NCI-H446 treated with DMSO at 0.1 percent for 48 hours (cell line): ENCODE measurements at regions not wholly inside any gene's neighbourhood (a gene's known extent, or its start where the extent isn't known, plus 50 kb on each side); places are given as distances from the start of the nearest gene placed in this dataset.
A peak's percentile ranks its signal among the peaks of the same experiment; 100 is the strongest.

Source experiments
- DNase-seq: peaks from one replicate; lab custom pipeline; 2025; lab: John Stamatoyannopoulos, UW

DNA sequence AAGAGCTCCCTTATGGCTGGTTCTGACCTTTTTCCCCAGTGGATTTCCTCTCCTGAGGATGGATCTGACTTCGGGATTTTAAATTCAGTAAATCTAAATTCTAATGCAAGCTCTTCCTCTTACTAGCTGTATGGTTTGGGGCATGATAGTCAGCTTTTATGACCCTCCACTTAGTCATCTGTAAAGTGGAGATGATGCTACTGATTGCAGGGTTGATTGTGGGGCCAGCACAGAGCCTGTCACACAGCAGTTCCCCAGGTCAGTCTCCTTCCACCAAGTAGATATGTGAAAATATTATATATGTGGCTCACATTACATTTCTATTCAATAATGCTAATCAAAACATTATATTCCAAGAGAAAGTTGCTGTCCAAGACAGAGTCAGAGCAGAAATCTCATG is 141.3 kb upstream of the UBE2E1 start:
- DNase-seq, result no peak

DNA sequence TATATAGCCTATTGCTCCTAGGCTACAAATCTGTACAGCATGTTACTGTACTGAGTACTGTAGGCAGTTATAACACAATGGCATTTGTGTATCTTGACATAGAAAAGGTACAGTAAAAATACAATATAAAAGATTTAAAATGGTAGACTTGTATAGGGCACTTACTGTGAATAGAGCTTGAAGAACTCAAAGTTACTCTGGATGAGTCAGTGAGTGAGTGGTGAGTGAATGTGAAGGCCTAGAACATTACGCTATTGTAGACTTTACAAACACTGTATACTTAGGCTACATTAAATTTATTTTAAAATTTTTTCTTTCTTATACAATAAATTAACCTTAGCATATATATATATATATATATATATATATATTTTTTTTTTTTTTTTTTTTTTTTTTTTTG is 140.0 kb upstream of the UBE2E1 start:
- no peak for DNase-seq

DNA sequence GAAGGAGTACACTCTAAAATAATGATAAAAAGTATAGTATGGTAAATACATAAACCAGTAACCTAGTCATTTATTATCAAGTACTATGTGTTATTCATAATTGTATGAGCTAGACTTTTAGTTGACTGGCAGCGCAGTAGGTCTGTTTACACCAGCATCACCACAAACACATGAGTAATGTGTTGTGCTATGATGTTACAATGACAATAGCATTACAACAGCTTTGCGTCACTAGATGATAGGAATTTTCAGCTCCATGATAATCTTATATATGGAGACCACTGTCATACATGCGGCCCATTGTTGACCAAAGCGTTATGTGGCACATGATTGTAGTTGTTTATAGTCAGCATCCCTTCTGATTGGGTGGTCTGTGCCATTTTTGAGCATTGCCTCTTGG is 138.9 kb upstream of the UBE2E1 start:
- DNase-seq, result no peak

DNA sequence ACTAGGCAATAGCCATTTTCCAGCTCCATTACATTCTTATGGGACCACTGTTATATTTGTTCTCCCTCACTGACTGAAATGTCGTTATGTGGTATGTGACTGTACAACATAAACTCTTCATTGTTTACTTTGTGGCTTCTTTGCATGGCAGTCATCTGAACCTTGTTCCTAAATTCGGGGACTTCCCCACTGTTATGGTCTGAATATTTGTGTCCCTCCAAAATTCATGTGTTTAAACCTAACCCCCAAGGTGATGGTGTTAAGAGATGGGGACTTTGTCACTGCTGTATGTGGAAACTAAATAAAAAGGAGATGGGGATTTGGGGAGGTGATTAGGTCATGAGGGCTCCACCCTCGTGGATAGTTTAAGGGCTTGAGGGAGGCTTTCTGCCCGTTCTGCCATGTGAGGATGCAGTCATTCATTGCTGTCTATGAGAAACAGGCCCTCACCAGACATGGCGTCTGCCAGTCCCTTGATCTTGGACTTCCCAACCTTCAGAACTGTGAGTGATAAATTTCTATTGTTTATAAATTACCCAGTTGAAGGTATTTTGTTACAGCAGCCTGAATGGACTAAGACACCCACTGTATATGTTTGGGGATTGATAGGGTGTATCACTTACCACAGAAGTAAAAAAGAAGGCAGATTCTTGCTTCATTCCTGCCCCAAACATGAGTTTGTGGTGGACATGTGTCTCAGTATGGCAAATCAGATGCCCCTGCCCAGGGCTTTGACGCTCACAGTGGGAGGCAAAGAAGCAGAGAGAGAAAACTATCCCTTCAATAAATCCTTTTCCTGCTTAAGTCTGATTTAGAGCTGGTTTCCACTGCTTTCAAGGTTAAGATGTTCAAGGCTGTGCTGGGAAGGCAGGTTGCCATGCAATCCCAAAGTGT is 138.0 kb upstream of the UBE2E1 start:
- no peak for DNase-seq

DNA sequence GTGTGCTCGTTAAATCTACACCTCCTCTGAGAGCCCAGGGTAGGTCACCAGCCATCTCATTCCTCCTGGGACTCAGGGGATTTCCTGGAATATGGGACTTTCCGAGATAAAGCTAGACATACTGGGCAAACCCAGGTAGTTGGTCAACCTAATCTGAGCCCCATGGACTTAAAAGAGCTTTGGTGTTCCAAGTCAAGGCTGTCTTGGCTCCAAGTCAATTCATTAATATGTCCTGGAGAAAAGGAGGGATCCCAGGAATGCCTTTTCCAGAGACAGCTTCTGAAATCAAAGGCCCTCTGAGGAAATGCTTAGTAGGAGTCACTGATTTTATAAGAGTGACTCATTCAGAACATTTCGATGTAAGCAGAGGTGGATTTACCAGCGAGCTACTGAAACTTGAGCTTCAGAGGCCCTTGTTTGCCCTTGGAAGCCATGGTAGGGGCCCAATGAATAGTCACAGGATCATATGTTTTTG is 137.3 kb upstream of the UBE2E1 start:
- DNase-seq, result no peak

DNA sequence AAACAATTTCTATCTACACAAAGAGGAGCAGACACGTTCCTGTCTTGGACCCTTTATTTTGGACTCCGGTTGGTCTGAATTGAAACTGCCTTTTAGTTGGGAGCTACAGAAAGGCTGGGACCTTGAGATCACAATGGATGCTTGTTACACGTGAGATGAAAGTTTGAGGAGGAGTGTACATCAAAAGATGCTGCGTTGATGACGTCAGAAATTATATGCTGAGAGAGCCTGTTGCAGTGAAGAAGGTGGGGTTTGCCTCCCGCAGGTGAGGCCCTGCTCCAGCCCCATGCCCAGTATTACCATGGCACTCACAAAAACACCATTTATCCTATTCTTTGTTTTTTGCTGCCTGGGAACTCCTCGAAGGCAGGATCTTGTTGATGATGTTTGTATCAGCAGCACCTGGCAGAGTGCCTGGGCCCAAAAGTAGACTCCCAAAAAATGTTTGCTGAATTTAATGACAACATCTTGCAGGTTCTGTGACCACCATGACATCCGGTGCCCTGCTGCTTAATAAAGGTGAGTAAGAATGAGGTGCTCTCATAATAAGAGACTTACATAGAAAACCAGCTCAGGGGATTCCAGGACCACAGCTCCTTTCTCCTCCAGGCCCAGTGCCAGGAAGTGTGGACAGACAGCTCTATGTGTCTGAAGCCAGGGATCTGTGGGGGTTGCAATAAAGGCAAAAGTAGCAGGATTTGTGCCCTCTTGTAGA is 136.1 kb upstream of the UBE2E1 start:
- no peak for DNase-seq

DNA sequence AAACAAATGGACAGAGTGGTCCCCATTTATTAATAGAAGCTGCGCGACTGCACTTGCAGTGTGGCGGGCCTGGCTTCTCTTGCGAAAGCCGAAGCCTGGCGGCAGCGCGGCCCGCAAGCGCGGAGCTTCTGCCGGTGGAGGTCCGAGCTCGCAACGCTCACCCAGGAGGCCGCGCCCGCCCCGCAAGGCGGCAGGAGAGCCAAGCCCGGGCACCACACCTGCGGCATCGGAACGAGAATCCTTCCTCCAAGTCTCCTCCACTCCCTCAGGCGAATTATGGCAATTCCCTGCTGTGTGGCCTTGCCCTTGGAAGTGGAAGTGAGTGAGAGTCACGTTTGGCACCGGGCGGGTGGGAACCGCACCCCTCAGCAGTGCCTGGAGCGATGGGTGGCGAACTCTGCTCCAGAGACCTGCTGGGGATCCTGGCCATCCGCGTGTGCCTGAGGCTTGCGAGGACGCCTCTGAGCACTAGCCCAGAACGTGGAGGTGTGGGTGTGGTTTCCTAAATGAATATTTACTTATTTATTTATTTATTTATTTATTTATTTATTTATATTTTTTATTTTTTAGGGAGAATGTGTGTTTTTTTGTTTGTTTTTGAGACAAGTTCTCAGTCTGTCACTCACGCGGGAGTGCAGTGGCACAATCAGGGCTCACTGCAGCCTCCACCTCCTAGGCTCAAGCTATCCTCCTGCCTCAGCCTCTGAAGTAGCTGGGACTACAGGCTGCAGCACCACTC is 133.7 kb upstream of the UBE2E1 start:
- no peak for DNase-seq

DNA sequence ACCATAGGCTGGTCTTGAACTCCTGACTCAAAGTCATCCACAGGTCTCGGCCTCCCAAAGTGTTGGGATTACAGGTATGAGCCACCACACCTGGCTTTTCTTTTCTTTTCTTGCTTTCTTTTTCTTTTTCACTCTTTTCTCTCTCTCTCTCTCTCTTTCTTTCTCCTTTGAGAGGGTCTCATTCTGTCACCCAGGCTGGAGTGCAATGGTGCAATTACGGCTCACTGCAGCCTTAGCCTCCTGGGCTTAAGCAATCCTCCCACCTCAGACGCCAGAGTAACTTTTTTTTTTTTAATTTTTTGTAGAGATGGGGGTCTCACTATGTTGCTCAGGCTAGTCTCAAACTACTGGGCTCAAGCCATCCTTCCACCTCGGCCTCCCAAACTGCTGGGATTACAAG is 133.1 kb upstream of the UBE2E1 start:
- no peak for DNase-seq

DNA sequence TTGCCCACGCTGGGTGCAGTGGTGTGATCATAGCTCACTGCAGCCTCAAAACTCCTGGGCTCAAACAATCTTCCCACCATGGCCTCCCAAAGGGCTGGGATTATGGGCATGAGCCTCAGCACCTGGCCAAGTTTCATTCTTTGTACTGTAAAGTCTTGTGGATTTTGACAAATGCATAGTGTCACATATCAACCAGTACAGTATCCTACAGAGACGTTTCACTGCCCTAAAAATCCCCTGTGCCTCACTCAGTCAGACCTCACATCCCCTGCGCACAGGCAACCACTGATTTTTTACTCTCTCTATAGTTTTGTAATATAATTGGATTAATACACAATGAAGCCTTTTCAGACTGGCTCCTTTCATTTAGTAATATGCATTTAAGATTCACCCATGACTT is 130.7 kb upstream of the UBE2E1 start:
- DNase-seq, result no peak

DNA sequence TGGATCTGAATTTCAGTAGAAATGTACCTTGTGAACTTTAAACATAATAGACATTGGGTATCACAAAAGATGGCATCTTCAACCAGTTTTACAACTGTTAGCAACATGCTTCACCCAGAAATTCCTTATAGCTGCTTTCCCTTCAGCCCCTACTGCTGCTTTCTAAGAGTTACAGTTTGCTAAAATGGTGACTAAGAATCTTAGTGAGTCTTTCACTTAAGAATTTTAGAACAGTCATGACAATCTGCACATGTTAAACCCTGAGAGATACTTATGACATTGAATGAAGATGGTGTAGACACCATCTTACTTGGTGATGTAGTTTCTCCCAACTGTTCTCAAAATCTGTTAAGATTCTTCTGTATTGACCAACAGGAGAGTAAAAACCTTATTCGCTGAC is 129.7 kb upstream of the UBE2E1 start:
- no peak for DNase-seq

DNA sequence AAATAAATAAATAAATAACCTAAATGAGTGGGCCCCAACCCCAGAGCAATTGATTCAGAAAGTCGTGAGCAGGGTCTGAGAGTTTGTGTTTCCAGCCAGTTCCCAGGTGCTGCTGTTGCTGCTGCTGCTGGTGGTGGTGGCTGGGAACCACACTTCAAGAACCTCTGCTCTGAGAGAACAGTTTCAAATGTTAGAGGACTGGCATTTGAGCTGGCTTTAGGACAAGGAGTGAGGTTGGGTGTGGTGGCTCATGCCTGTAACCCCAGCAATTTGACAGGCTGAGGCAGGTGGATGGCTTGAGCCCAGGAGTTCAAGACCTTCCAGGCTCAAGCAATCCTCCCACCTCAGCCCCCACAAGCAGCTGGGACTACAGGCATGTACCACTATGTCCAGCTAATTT is 123.1 kb upstream of the UBE2E1 start:
- DNase-seq, result no peak

DNA sequence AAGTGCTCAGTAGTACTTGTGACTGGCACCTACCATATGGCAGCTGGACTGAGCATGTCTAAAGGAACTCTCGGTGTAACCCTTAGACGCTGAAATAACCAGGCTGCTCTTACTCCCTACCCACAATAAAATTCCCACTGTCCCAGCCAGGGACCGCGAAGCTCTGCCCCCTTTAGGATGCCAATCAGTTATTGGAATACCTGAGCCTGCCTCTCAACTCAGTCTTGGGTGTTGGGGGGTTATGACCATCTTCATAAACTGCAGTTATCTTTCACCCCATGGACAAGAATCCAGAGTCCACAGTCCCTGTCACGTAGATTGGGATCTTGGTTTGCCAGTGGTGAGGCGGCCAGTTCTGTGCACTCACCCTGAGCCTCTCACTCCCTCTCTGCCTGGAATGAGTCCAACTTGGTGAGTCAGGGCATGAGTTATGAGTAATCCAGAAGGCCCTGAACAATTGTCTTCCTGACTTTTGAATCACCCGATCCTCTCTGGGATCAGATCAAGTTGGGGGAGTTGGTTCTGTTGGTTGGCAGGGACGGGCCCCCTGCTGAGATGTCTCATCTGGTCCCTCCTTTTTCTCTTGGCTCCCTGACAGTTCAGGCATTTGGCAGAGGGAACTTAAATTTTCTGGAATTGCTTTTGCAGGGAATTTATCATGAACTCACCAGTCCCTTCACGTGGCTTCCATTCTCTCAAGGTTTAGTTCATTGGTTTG is 120.1 kb upstream of the UBE2E1 start:
- peak; percentile 97 for DNase-seq

DNA sequence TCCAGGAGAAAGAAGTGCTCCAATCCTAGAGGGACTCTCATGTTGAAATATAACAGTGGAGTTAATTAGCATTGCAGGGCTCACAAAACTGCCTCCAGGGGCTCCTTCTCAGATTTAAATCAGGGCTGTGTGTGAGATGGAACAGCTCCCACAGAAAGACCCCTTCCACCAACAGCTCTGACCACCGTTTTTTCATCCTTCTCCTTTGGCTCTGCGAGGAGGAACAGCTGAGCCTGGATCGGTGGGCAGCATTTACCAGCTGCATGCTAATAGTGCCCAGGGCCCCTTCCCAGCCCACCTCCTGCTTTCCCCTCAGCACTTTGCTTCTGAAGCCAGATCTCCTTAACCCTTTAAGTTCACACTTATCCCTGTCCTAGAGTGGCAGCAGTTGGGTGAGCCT is 119.2 kb upstream of the UBE2E1 start:
- DNase-seq, result no peak

DNA sequence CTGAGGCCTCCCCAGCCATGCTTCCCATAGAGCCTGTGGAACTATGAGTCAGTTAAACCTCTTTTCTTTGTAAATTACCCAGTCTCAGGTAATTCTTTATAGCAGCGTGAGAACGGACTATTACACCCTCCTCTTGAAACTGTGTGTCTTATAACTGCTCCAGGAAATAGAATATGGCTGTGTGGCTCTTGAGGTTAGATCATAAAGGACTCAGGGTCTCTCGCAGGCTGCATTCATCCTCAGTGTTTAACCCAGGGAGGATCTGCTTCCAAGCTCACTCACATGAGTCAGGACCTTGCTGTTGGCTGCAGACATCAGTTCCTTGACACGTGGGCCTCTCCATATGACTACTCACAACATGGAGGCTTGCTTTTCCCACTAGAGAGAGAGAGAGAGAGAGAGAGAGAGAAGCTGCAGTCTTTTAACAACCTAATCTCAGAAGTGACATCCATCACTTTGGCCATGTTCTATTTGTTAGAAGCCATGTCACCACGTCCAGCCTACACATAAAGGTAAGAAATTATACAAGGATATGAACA is 114.3 kb upstream of the UBE2E1 start:
- DNase-seq, result no peak

DNA sequence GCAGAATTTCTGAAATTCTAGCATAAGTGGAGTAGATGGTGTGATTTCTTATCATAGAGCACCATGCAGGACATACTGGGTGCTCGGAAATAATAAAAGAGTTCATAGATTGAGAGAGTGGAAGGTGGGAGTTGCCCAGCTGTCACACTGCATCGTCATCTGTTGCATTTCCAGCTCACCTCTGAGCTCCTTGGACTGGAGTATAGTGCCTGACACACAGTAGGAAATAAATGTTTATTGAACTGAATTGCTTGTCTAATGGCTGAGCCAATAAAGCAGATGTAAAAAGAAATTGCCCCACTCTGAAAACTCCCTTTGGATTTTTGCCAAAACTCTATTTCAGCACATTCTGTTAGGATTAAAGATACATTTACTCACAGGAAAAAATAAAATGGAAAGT is 108.9 kb upstream of the UBE2E1 start:
- DNase-seq, result peak; percentile 38

DNA sequence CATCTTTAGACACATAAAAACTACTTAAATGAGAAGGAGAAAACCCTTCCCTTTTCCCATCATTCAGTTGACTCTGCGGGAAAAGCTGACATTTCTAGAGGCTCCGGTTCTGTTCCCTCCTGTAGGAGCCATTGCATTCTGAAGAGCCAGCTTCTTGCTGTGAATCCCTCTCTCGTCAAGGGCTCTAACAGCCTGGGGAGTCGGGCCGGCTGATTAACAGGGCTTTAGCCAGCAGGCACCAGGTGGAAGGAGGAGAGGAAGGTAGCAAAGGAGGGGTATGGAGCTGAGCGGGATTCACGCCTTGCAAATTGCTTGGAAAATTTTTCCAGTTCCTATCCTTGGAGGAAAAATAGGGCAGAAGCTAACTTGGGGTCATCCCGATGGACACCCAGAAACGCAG is 108.3 kb upstream of the UBE2E1 start:
- DNase-seq, result no peak

DNA sequence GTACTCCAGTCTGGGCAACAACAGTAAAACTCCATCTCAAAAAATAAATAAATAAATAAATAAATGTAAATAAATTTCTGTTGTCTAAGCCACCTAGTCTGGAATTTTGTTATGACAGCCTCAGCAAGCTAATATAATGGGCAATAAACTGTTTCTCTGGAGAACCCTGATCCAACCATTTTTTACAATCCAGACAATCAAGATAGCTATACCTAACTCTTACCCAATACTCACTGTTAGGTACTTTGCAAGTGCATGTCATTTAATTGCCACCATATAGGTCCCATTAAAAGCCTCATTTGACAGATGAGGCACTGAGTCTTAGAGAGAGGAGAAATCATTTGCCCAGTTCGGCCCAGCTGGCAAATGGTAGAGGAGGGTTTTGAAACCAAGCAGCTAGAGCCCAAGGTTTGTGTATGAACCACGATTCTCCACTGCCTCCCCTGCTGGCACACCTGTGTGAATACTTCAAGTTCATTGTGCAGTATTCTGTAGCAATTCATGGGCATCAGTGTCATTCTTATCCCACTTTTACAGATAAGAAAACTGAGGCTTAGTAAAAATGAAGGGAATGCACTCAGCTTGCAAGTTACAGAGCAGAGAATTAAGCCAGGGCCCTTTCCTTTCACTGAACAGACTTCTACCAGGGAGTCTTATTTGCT is 107.0 kb upstream of the UBE2E1 start:
- DNase-seq, result no peak

DNA sequence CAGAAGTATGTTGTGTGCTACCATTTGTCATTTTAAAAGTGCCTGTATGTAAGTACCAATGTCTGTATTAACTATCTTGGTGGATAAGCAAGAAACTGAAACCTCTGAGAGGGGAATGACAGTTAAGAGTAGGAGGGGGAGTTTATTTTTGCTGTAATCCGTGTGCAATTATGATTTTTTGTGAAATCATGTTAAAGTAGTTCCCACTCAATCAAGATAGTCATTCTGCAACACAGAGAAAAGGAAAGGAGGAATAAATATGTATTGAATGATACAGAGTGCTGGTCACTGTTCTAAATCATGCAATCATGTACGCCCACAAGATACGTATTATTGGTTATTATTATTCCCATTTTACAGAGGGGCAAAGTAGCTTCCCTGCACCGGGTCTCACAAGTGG is 105.1 kb upstream of the UBE2E1 start:
- no peak for DNase-seq

DNA sequence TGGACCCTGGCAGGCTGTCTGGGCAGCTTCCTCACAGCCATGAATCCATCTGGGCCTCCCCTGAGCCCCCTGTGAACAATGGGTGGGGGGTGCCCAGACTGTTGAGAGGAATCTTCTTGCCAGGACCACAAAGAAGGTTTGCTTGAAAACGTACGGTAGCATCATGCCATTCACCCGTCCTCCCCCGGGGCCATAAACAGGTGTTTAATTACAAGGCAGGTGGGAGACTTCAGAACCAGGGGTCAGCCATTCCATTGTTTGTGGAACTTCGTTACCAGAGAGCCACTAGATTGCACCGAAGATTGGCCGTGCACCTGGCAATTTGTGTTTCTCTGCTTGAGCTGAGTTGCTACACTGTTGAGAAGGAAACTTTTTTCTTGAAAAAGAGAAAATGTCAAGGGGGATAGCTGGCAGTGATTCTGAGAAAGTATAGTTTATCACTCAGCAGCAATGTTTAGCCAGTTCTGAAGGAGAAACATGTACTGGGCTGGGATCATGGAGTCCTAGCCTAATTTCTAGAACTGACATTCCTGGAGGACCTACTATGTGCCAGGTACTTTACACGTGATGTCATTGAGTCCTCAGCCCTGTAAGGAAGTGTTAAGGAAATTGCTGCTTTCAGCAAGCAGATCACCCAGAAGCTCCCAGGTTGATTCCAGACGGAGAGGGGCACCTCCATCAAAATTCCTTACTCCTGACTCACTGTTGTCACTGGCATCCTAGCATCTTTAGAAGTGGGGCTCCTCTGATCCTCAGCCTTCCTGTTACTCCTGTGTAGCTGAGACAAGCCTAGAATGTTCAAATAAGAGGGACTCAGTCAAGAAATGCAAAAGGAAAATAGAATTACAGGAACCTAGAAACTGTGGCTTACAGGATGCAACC is 103.8 kb upstream of the UBE2E1 start:
- no peak for DNase-seq

DNA sequence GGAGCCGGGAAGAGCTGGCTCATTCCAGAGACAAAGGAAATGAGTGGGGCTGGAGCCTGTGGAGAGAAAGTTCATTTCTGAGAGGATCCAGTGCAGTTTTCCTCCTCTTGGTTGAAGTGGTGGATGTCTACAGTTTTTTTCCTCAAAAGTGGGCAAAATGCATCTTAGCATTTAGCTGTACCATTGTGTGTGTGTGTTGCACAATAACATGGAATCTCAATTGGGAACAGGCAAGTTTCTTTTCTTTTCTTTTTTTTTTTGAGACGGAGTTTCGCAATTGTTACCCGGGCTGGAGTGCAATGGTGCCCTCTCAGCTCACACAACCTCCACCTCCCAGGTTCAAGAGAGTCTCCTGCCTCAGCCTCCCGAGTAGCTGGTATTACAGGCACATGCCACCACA is 101.5 kb upstream of the UBE2E1 start:
- no peak for DNase-seq
